HG02870 (cell line): ENCODE measurements at regions not wholly inside any gene's neighbourhood (a gene's known extent, or its start where the extent isn't known, plus 50 kb on each side); places are given as distances from the start of the nearest gene placed in this dataset.

Experiments
- ATAC-seq: cut with Tn5 transposase; IDR thresholded peaks from one replicate; pipeline ENCODE4 v1.9.1; 2021; ENCODE audit warnings: mild to moderate bottlenecking, moderate library complexity; ENCODE audit not compliant: unreplicated experiment

DNA sequence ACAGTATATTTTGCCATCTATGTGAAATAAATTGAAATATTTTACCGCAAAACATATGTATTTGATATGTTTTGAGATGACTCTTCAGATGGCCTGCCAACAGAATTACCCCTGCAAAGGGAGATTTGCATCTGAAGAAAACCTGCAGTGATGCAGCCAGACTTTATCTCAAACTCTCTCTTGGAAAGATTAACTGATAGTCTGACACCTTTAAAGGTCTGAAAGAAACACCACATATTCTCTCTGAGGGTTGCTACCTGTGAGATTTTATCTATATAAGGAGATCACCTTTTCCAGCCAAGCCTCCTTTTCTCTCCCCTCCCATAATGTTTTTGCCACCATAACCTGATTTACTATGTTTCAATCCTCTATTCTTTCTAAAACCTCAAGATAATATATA lies 1106.3 kb upstream of the IGFBP7 start:
- ATAC-seq = no peak

GRCh38 chr4:58214376-58214775 lies 1104.2 kb upstream of the IGFBP7 start:
- no peak for ATAC-seq

DNA sequence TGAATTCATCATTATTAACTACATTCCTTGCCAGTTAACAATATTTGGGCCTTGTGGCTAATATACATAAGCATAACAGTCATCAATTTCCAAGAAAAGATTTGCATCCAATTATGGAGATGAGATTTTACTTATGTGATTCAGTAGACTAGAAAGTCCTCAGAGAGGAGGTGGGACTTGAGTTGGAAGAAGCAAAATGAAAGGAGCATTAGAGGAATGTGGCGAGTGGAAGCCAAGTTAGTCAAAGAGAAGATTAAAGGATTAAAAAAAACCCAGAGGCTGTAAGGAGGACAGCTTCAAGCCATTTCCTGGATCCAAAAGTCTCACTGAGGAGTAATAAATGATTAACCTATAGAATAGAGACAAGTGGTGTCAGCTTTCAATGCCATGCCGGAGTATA lies 1099.4 kb upstream of the IGFBP7 start:
- no peak for ATAC-seq

- no peak for ATAC-seq
Measured at GRCh38 chr4:58209001-58209400, 1098.8 kb upstream of the IGFBP7 start.

- ATAC-seq = no peak
Measured at GRCh38 chr4:58205446-58206235, 1095.5 kb upstream of the IGFBP7 start.

DNA sequence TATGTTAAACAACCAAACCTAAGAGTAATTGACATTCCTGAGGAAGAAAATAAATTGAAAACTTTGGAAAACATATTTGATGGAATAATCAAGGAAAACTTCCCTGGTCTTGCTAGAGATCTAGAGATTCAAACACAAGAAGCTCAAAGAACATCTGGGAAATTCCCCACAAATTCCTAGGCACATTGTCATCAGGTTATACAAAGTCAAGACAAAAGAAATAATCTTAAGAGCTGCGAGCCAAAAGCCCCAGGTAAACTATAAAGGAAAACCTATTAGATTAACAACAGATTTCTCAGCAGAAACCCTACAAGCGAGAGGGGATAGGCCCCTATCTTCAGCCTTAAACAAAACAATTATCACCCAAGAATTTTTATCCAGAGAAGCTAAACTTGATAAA lies 1082.0 kb upstream of the IGFBP7 start:
- ATAC-seq = no peak

- no peak for ATAC-seq
Measured at GRCh38 chr4:58191109-58191508, 1080.9 kb upstream of the IGFBP7 start.

- no peak for ATAC-seq
Measured at GRCh38 chr4:58188316-58188715, 1078.1 kb upstream of the IGFBP7 start.

DNA sequence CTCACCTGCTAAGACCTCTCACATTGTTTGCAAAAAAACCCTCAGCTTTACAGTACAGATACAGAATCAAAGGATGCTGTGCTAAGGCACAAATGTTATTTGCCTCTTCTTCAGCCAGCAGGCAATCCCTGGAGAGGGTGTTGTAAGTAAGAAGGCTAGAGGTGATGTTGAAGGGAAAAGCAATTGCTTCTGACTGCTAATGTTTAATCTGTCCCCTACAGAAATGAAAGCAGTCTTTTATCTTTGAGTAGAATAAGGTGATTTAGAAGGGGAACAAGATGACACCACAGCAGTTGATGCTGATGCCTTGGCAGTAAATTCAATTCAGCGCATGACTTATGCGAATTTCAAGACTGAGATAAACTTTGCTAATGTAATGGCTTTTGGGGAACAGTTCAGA lies 1064.8 kb upstream of the IGFBP7 start:
- ATAC-seq = no peak

DNA sequence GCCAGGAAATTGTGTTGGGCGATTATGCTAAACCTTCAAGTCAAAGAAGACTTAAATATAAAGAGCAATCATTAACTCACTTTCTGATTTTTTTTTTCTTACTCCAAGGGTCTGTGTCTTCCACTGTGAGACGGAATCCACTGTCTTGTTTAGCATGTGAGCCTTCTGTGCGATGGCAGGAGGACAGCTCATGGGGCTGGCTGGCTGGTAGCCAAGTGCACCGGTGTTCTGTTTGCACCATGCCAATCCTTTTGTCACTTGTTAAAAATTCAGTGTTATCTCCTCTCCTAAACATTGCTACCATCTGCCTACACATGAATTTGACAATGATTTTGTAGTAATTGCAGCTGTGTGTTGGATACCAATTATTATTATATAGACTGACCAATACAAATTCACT lies 1056.3 kb upstream of the IGFBP7 start:
- no peak for ATAC-seq

DNA sequence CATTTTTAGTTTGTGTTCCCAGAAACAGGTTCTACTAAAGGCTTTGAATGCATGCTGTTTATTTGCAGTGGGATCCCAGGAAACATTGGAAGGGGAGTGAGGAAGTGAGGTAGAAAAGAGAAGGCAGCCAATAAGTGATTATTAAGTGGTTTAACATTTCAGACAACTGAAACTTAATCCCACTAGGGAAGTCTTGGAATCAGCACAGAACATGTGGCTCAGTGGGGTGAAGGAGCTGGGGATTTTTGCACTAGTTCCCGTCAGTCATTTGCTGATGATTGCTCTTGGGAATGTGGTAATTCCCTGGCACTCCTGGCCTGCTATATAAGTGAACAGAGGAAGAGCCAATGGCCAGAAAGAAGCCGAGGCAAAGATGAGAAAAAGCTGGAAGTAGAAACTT lies 1053.0 kb upstream of the IGFBP7 start:
- ATAC-seq = no peak

GRCh38 chr4:58149404-58150085 lies 1039.4 kb upstream of the IGFBP7 start:
- ATAC-seq = no peak

- no peak for ATAC-seq
Measured at GRCh38 chr4:58144721-58145120, 1034.5 kb upstream of the IGFBP7 start.

DNA sequence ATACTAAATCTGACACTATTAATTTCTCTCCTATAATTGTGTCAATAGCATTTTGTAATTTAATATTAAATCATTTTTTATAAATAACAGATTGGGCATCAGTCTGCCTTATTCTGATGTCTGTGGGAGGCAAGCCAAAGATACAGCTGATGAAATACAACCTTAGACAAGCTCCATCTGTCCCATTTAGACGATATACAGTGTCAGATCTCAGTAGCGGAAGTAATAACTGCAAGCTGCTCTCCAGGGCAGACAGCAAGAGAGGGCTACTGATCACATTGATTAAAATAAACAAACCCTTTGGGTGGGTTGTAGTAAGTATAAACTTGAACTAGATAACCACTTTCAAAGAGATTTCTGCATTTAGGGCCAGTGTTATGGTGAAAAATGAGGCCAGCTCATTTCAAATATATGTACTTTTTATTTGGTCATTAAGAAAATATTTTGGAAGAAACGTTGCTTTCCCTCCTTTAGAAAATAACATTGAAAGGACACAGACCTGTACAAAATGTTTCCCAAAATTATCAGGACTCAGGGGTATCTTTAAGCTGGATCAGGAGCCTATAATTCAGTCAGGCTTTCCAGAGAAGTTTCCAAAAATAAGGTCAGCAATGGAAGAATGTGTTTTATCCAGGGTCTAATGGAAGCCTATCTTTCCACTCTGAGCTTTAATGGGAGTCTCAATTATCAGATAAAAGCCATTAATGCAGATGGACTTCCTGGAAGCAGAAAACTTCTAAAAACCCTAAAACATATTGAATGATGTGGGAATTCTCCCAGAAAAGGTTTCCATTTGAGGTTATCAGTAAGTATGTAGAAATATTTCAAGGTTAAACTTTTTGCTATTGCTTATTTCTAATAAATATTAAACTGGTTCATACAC lies 1028.8 kb upstream of the IGFBP7 start:
- no peak for ATAC-seq

- ATAC-seq = no peak
Measured at GRCh38 chr4:58136604-58137003, 1026.4 kb upstream of the IGFBP7 start.

DNA sequence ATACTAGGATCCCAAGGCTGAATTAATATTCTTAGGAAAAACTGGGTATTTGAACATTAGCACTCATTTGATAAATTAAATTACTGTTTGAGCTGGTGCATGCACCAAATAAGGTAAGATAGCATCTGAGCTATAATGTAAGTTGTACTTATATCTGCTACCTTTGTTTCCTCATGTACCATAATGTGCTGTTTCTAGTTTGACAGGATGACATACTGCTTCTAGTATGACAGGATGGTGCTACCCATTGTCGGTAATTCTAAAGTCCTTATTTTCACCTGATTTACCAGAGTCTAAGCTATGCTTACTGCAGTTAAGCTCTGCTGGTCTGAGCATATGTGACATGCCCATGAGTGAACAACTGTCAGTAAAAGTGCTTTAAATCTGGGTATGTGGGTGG lies 1017.5 kb upstream of the IGFBP7 start:
- ATAC-seq = no peak

DNA sequence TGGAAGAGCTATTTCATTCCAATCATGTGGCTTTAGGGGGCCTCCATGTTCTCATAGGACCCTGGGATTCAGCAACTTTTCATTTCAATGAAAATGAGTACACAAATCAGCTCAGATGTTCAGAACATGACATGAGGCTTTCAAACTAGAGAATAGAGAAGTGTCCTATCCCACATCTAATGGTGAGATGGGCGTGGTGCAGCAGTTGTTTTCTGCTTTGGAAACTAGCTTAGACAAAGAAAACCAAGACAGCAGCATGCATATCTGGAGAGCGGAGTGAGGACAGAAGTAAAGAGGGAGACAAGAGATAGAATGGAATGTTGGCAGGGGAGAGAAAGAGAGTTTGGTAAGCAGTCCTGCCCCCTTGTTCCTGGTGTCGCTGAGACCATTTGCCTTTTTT lies 1009.1 kb upstream of the IGFBP7 start:
- no peak for ATAC-seq

DNA sequence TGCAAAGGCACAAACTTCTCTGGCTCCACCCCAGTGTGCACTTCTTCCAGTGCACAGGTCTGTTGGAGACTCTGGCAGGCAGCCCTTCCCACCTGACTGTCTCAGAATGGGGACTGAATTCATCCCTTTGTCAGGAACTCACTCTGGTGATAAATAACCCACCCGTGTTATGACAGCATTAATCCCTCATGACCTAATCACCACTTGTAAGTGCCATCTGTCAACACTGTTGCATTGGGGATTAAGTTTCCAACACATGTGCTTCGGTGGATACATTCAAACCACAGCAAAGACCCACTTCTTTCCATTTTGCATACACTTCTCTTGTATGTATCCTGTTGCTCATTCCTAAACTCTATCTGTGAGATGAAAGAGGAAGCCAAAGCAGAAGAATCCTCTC lies 1002.9 kb upstream of the IGFBP7 start:
- ATAC-seq = no peak

- no peak for ATAC-seq
Measured at GRCh38 chr4:58111818-58112217, 1001.6 kb upstream of the IGFBP7 start.

GRCh38 chr4:58093352-58093751 lies 983.2 kb upstream of the IGFBP7 start:
- ATAC-seq = no peak

DNA sequence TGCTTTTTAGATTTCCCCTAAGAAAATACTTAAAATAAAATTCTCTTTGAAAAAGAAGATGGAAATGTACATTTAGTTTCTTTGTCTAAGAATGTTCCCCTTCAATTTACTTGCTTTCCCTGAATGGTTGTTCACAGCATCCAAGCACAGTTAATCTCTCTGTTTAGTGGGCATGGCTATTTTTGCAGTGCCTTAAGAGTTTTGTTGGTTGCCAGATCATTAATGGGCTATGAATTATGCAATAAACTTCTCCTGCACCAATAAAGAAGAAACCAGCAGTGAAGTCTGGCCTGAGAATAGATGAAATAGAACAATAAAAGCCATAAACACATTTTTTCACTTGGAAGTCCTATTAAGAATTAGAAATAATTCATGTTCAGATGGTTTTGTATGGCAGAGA lies 980.4 kb upstream of the IGFBP7 start:
- no peak for ATAC-seq

- no peak for ATAC-seq
Measured at GRCh38 chr4:58081356-58081755, 971.2 kb upstream of the IGFBP7 start.
